GM23338 (cell line): ENCODE measurements at regions not wholly inside any gene's neighbourhood (a gene's known extent, or its start where the extent isn't known, plus 50 kb on each side); places are given as distances from the start of the nearest gene placed in this dataset.

Source experiments
- ATAC-seq: fragments of 200-7000 bp; cut with Tn5 transposase; 3 replicates; pipeline ENCODE4 v1.9.1; 2020
- DNase-seq: peaks from one replicate; pipeline ENCODE4 v3.0.0-alpha.2; 2015; ENCODE audit warnings: low spot score
- H2AFZ ChIP-seq: fragments of 200-600 bp; sonication (generic); 2 replicates; pipeline ENCODE4 v1.8.0; 2016; ENCODE audit warnings: antibody characterized with exemption, mild to moderate bottlenecking, moderate library complexity
- H3F3A ChIP-seq: fragments of 200-600 bp; sonication (generic); replicated peaks from 2 replicates; pipeline ENCODE4 v1.8.0; 2017; ENCODE audit warnings: antibody characterized with exemption, mixed run types, low read depth
- H3K27ac ChIP-seq: fragments of 200-600 bp; sonication (generic); 2 replicates; pipeline ENCODE4 v1.6.1; 2016; ENCODE audit warnings: low read depth
- H3K27me3 ChIP-seq: fragments of 200-600 bp; sonication (generic); 2 replicates; pipeline ENCODE4 v1.8.0; 2016; ENCODE audit warnings: mild to moderate bottlenecking, mixed run types, moderate library complexity; ENCODE audit not compliant: insufficient read depth
- H3K36me3 ChIP-seq: fragments of 200-600 bp; sonication (generic); 2 replicates; pipeline ENCODE4 v1.8.0; 2016; ENCODE audit warnings: mild to moderate bottlenecking; ENCODE audit not compliant: insufficient read depth
- H3K4me1 ChIP-seq: fragments of 200-600 bp; sonication (generic); 2 replicates; pipeline ENCODE4 v1.8.0; 2016; ENCODE audit warnings: mild to moderate bottlenecking, moderate library complexity; ENCODE audit not compliant: insufficient read depth
- H3K4me2 ChIP-seq: fragments of 200-600 bp; sonication (generic); 2 replicates; pipeline ENCODE4 v1.7.1; 2017; ENCODE audit warnings: mixed run types
- H3K4me3 ChIP-seq: fragments of 200-600 bp; sonication (generic); 2 replicates; pipeline ENCODE4 v1.6.1; 2016; ENCODE audit warnings: mixed run types
- H3K79me2 ChIP-seq: fragments of 200-600 bp; sonication (generic); replicated peaks from 2 replicates; pipeline ENCODE4 v1.8.0; 2017; ENCODE audit warnings: mild to moderate bottlenecking; ENCODE audit not compliant: insufficient read depth
- H3K9me2 ChIP-seq: fragments of 200-600 bp; sonication (generic); 2 replicates; pipeline ENCODE4 v1.8.0; 2017; ENCODE audit not compliant: insufficient read depth
- H4K20me1 ChIP-seq: fragments of 200-600 bp; sonication (generic); replicated peaks from 2 replicates; pipeline ENCODE4 v1.8.0; 2017; ENCODE audit warnings: mild to moderate bottlenecking; ENCODE audit not compliant: insufficient read depth
- H3K27ac Mint-ChIP-seq: 2 replicates; pipeline ENCODE4 v1.8.0; 2020; ENCODE audit warnings: inconsistent platforms, mild to moderate bottlenecking, moderate library complexity, mixed read lengths
- H3K27me3 Mint-ChIP-seq: 3 replicates; pipeline ENCODE4 v1.8.0; 2022; ENCODE audit warnings: low read depth, mild to moderate bottlenecking, moderate library complexity, mixed read lengths, inconsistent platforms; ENCODE audit not compliant: insufficient read depth, poor library complexity
- H3K36me3 Mint-ChIP-seq: 3 replicates; pipeline ENCODE4 v1.8.0; 2021; ENCODE audit warnings: low read depth, mild to moderate bottlenecking, inconsistent platforms, moderate library complexity, mixed read lengths
- H3K4me1 Mint-ChIP-seq: 3 replicates; pipeline ENCODE4 v1.8.0; 2020; ENCODE audit warnings: mild to moderate bottlenecking, inconsistent platforms, mixed read lengths
- H3K4me3 Mint-ChIP-seq: 3 replicates; pipeline ENCODE4 v1.8.0; 2021; ENCODE audit warnings: moderate library complexity, mild to moderate bottlenecking, inconsistent platforms, mixed read lengths
- H3K9me3 Mint-ChIP-seq: 3 replicates; pipeline ENCODE4 v1.8.0; 2020; ENCODE audit warnings: moderate library complexity, mild to moderate bottlenecking, inconsistent platforms, mixed read lengths
- CREB1 ChIP-seq: fragments of 250-450 bp; sonication (Bioruptor Pico); IDR thresholded peaks from 2 replicates; pipeline ENCODE4 v1.5.0; 2020; ENCODE audit warnings: low read depth, mild to moderate bottlenecking, moderate library complexity
- CTCF ChIP-seq, 2 experiments: fragments of 200-600 bp in 1 of 2; sonication (generic) in 1 of 2; conservative IDR thresholded peaks; 2 replicates each; pipeline versions ENCODE4 v1.5.1 to v1.6.1; 2016 to 2017; ENCODE audit warnings: antibody characterized with exemption in 2 of 2, low read depth in 2 of 2, mild to moderate bottlenecking in 2 of 2, moderate library complexity in 1 of 2
- EZH2 ChIP-seq: fragments of 200-600 bp; sonication (generic); IDR thresholded peaks from one replicate; pipeline ENCODE4 v1.8.0; 2017; ENCODE audit warnings: antibody characterized with exemption, mild to moderate bottlenecking, low read depth; ENCODE audit not compliant: unreplicated experiment
- EZH2phosphoT487 ChIP-seq: fragments of 200-600 bp; sonication (generic); IDR thresholded peaks from one replicate; pipeline ENCODE4 v1.8.1; 2018; ENCODE audit warnings: antibody characterized with exemption; ENCODE audit not compliant: unreplicated experiment
- JUNB ChIP-seq: IDR thresholded peaks from one replicate; pipeline ENCODE4 v1.6.1; 2016; ENCODE audit warnings: antibody characterized with exemption; ENCODE audit not compliant: unreplicated experiment
- POLR2AphosphoS5 ChIP-seq: IDR thresholded peaks from 2 replicates; pipeline ENCODE4 v1.6.1; 2016; ENCODE audit warnings: antibody characterized with exemption, low read depth
- STAT1 ChIP-seq: IDR thresholded peaks from one replicate; pipeline ENCODE4 v1.6.1; 2016; ENCODE audit warnings: antibody characterized with exemption; ENCODE audit not compliant: unreplicated experiment
- ZNF331 ChIP-seq: fragments of 250-450 bp; sonication (Bioruptor Pico); IDR thresholded peaks from 2 replicates; pipeline ENCODE4 v1.5.0; 2020; ENCODE audit warnings: low read depth, mild to moderate bottlenecking, moderate library complexity
- ZNF462 ChIP-seq: fragments of 250-450 bp; sonication (Bioruptor Pico); IDR thresholded peaks from 2 replicates; pipeline ENCODE4 v1.5.0; 2020; ENCODE audit warnings: mild to moderate bottlenecking, moderate library complexity

- no peak for TF ChIP-seq ZNF331 (CRISPR knock-in tag)
- no peak for TF ChIP-seq ZNF462 (CRISPR knock-in tag)
- no peak for TF ChIP-seq EZH2phosphoT487
- no peak for TF ChIP-seq POLR2AphosphoS5
- no peak for TF ChIP-seq JUNB
Observed at GRCh38 chr5:119902593-119902992, 273.2 kb downstream of the FAM170A start (continued).

GRCh38 chr5:119913425-119913824, 284.1 kb downstream of the FAM170A start:
- H3K4me2 ChIP-seq = no peak overlapping the region
- peak overlapping the region; percentile 39; the same call in 1 of the 2 replicates for H2AFZ ChIP-seq
- H3K9me2 ChIP-seq = 0 out of 2 replicates have a peak, but pooled peaks cover 8% of the 10 kb centered on the region
- Mint-ChIP-seq H3K4me1 (peaks cover 14% of the 10 kb centered on the region), H3K36me3 (peaks cover 7% of the 10 kb centered on the region; the same call in 2 of the 3 replicates), H3K9me3 (peaks cover 24% of the 10 kb centered on the region), H3K4me3 (no peak overlapping the region), H3K27ac (peak overlapping the region; percentile 68; the same call in 1 of the 2 replicates), H3K27me3 (no peaks in the 10 kb centered on the region)
- H3F3A ChIP-seq = no peaks in the 10 kb centered on the region
- peak; percentile 74 for ATAC-seq
- peak; percentile 13 for DNase-seq
- H4K20me1 ChIP-seq = no peaks in the 10 kb centered on the region
- no peaks in the 10 kb centered on the region for H3K79me2 ChIP-seq
- H3K27ac ChIP-seq = no peak overlapping the region
- H3K4me1 ChIP-seq = no peaks in the 10 kb centered on the region
- no peak overlapping the region for H3K4me3 ChIP-seq
- no peaks in the 10 kb centered on the region for H3K36me3 ChIP-seq
- H3K27me3 ChIP-seq = no peaks in the 10 kb centered on the region
- no peak for TF ChIP-seq EZH2phosphoT487
- no peak for TF ChIP-seq EZH2
- no peak for TF ChIP-seq ZNF331 (CRISPR knock-in tag)
- TF ChIP-seq STAT1 = no peak
- TF ChIP-seq CTCF (conservative IDR thresholded peaks at IDR 0.05; ENCODE audit: low read depth in 2 of 2) = no peak
- TF ChIP-seq CREB1 = no peak
